ENCODE measurements at regions not wholly inside any gene's neighbourhood (a gene's known extent, or its start where the extent isn't known, plus 50 kb on each side); places are given as distances from the start of the nearest gene placed in this dataset.
"Not testable (repeated sequence)": the region's sequence is repeated elsewhere in the genome, so short reads cannot be mapped to it uniquely, and the experiment has no call there.

DNA sequence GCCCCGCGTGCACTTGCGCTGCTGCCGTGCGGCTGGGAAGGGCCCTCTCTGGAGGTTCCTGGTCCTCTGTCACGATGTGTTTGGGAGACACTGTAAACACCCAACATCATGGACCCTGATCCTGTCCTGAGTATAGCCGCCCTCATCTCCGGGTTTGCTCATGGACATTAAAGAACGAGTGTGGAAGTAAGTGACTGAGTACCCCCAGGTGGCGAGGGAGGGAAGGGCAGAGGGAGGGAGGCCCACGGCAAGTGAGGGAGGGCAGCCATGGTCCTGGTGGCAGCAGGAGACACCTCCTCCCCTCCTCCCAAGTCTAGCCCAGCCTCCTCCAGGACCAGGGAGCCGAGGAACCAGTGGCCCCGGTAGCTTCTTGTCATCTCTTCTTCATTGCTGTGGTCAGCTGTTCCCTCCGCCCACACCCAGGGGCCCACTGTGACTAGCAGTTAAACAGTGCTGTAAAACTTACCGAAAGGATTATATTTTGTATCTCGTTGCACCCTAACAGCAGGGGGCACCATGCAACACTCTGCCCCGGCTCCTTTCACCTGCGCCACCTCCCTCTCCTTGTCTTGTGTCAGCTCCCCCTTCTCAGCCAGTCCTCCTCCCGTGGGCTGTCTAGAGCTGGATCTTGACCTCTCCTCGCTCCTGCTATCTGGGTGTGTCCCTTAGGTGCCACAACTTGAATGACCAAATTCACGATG, 566.5 kb upstream of the B3GAT1 start:
- DNase-seq (ENCODE audit: low read depth): no peak

DNA sequence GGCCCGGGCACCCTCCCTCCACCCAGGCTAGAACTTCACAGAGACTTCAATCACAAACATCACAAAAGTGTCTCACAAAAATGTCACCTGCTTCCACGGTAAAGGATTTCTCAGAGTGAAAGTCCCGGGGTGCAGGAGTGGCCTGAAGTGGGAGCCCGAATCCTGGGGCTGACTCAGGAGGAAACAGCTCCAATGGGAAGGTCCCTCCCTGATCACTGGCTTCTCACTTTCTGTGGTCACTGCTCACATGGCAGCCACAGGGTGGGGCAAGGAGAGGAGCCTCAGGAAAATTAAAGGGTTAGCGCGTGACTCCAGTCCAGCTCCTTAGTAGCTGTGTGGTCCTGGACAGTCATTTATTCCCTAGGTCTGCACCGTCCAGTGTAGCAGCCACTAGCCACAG, 564.5 kb upstream of the B3GAT1 start:
- no peak for DNase-seq (ENCODE audit: low read depth)

DNA sequence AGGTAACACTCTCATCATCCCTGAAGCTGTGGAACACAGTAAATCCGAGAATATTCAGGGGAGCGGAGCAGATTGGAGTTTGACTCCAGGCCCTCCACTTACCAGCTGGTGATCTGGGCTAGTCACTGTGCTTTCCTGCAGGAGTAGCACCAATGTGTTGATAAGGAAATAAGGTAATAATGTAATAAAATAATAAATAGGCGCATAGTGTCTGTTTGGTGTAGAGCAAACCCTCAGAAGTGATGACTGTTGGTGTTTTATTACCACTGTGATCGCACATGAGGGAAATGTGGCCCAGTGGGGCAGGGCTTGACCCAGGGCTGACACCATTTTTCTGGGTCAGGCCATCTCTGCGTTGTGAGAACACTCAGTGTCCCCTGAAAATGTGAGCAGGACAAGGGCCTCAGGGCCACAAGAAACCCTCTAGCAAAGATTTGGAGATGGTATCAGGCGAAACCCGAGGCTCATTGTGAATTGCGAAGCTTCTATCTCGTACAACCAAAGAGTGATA, 563.9 kb upstream of the B3GAT1 start:
- no peak for DNase-seq (ENCODE audit: low read depth)

DNA sequence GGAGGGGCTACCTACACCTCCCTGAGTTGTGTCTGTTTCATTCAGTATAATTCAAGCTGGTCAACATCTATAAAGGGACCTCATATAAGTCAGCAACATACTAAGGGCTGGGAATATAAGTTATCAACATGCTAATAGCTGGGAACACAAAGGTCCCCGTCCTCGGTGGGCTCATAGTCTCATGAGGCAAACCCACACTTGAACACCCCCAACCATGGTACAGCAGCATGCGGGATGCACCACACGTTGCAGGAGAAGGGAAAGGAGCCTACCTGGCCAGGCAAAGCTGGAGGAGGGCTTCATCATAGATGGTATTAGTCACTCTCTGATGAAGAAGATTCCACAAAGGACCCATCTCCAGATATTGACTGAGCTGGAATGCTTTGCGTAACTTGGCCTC, 561.8 kb upstream of the B3GAT1 start:
- no peak for DNase-seq (ENCODE audit: low read depth)

DNA sequence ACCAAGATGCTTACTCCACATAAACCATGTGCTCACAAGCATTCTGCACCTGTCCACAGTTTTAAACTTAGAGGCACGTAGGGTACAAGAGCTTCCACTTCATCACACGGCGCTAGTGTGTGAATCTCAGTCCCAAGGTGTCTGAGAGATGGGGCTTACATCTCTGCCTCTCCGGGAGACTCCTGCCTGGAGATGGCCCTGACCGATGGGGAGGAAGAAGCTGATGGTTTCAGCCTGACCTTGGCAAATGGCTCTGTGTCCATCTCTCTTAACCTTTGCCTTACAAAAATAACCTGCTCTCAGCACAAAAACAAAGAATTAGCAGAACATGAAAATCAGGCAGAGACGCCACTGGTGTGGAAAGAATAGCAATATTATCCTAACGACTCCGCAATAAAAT, 559.3 kb upstream of the B3GAT1 start:
- DNase-seq (ENCODE audit: low read depth): no peak

DNA sequence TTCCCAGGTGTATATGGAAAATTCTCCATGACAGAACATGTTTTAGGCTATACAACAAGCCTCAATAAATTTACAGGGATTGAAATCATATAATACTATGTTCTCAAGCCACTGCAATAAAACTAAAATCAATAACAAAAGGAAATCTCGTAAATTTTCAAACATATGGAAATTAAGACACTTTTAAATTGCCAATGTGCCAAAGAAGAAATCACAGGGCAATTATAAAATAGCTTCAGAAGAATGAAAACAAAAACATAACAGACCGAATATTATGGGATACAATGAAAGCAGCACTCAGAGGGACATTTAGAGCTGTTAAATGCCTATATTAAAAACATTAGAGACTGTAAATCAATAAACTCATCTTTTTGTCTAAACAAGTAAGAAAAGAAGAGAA, 555.7 kb upstream of the B3GAT1 start:
- DNase-seq (ENCODE audit: low read depth): no peak

DNA sequence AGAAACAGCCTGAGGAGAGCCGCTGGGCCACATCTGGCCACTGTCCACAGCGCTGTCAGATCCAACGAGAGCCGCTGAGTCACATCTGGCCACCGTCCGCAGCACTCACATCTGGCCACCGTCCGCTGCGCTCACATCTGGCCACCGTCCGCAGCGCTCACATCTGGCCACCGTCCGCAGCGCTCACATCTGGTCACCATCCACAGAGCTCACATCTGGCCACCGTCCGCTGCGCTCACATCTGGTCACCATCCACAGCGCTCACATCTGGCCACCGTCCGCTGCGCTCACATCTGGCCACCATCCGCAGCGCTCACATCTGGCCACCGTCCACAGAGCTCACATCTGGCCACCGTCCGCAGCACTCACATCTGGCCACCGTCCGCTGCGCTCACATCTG, 549.3 kb upstream of the B3GAT1 start:
- DNase-seq (ENCODE audit: low read depth): not testable (repeated sequence)

DNA sequence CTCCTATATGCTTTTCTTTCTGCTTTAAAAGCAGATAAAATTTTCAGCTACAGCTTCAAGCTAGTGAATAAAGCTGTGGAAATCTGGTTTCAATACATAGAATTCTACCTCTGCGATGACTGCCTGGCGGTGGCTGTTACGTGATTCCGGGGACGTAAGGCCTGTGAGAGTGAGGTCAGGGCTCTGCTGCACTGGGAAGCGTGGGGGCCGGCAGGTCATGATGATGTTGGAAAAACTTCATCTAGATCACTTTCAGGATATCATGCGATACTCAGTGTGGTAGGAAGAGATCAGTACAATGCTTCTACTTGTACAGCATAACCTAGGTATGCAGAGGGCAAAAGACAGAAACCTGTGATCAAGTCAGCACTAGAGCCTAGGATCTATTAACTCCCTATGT, 546.8 kb upstream of the B3GAT1 start:
- no peak for DNase-seq (ENCODE audit: low read depth)

DNA sequence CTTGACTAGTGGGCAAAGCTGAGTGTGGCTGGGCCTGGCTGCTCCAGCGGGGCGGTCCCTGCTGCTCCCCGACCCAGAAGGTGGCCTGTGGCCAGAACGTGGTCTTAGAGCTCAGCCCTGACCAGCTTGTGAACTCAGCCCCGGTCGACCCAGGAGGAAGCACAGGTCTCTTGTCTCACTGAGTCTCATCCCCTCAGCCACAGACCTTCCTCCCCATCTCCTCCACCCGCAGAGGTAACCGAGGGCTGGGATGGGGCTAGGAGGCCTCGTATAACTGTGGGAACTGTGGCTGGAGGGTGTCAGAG, 546.2 kb upstream of the B3GAT1 start:
- no peak for DNase-seq (ENCODE audit: low read depth)

DNA sequence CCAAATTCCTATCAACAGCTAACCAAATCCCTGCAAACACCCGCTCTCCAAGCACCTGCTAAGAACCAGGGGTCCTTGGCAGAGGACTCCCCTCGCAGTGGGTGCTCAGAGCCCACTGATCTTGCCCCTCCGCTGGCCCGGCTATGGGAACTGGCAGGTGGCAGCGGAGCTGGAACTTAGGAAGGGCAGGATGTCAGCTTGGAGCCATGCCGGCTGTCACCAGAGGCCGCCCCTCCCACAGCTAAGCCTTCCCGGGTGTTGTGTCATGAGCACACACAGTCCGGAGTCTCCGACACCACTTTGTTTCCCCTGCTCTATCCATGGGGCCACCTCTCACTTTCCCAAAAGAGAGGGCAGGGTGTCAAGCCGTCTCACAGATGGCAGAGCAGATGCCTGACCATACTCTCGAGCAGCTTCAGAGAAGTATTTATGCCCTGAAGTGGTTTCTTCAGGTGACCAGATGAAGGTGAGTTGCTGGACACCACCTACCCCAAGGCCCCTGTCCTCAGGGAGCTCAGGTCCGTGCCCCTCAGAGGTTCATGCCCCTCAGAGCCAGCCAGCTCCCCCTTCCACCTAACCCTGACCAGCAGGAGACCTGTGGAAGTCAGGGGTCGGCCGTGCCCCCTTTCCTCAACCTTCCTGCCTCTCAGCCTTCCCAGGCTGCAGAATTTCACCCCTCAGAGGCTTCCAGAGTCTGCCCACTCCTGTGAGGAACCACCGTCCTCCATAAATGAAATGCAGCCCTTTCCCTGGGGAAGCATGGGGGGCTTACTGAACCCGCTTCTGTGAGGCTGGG, 545.7 kb upstream of the B3GAT1 start:
- DNase-seq (ENCODE audit: low read depth): no peak

DNA sequence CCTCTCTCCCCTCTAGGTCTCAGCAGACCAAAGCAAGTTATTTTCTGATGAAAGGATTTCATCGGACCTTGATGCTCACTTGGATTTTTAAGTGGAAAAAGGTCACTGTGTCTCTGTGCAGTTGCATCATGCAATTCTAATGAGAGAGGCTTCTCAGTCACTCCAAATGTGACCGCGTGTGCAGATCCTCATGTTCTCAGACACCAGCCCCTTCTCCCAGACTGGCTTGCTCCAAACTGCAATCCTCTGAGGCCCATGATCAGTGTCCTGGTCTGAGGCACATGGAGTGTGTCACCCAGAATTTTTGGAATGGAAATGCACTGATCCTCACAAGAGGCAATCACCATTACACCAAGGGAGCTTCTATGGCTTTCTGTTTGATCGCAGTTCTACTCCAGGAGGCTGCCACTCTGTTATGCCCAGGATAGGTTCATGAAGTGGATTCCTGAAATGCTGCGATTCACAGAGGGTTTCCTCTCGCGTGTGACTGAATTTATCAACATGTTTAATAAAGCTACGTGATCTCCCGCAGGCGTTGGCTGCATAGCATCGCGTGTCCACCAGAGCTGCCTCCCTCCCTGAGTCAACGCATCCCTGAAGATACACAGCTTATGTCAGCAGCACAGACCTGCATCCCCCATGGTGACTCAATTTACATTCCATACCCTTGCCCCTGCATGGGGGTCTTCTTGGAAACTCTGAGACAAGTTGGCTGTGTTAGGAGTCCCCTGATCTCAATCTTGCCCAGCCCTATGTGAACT, 544.6 kb upstream of the B3GAT1 start:
- DNase-seq (ENCODE audit: low read depth): no peak

DNA sequence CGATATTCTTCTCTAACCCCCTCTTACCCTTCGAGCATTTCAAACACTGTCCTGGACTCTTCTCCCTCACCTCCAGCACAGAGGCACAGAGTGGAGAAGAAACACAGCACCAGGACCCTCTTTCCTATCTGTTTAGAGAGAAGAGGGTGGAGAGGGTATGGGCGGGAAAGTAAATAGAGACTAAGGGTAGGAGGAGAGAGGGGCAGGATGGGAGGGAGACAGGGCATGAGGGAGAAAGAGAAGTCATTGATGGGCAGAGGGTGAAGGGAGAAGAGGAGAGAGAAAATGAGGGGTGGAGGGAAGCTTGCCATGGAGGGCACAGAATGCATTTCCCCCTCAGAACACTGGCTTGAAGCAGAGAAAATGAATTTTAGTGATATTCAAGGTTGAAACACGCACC, 543.9 kb upstream of the B3GAT1 start:
- DNase-seq (ENCODE audit: low read depth): not testable (repeated sequence)

DNA sequence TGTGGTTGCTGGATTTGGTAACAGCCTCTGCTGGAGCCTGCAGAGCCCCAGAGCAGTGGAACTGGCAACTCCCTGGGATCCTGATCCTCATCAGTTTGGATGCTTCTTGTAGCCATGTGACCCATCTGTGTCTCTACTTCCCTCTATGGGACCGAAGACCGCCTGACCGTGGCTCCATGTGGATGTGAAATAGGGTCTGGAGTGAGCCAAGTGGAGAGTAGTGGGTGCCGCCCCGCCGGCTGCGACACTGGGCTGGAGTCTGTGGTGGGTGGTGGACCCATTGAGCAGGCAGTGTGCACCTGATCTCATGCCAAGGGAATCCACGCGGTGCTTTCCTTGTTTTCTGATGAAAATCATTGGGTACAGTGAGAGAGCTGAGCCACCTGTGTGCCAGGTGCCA, 543.2 kb upstream of the B3GAT1 start:
- DNase-seq (ENCODE audit: low read depth): no peak

DNA sequence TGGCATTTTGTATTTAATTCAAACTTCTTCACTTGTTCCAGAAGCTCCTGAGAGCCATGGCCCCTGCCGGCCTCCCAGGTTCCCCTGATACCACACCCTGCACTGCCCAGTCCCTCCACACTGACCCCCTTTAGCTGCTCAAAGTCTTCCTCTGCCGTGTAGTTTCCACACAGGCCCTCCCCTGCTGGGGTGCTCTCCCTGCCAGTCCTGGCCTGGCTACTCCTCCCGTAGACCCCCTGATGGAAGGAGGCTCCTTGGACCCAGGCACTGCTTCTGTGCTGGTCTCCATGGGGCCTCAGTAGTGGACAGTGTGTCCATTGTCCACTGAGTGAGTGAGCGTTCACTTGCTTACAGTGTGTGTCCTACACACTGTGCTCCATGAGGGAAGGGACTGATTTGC, 542.4 kb upstream of the B3GAT1 start:
- not testable (repeated sequence) for DNase-seq (ENCODE audit: low read depth)

DNA sequence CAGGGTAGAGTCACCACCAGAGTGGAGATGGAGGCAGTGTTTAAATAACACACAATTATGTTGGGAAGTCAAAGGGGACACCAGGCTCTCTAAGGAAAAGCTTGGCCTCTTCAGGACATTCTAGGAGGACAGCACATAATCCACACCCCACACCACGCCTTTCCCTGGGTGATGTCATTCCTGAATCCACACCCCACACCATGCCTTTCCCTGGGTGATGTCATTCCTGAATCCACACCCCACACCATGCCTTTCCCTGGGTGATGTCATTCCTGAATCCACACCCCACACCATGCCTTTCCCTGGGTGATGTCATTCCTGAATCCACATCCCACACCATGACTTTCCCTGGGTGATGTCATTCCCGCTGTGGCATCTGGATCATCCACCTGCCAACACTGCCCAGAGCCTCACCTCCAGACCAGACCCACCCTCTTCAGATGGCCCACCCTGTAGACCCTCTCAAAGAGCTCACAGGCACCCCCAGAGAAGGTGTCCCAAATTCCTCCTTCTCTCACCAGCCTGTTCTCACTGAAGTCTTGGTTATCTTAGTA, 541.5 kb upstream of the B3GAT1 start:
- not testable (repeated sequence) for DNase-seq (ENCODE audit: low read depth)

DNA sequence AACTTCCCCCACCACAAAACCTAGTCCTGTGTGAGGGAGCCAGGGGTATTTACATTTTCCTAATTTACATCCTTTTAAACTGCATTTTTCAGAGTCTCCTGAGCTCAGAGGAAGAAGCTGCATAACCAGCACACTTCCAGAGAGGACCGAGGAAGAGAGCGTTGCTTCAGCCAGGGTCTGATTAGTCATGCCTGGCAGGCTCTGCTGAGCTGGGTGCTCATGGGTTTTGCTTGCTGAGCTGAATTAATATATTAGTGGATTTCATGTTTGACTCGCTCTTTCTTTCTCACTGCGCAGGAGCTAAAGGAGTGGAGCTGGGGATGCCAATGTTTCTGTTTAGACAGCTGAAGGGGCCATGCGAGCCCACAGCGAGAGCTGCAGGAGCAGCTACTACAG, 539.3 kb upstream of the B3GAT1 start:
- DNase-seq (ENCODE audit: low read depth): no peak

DNA sequence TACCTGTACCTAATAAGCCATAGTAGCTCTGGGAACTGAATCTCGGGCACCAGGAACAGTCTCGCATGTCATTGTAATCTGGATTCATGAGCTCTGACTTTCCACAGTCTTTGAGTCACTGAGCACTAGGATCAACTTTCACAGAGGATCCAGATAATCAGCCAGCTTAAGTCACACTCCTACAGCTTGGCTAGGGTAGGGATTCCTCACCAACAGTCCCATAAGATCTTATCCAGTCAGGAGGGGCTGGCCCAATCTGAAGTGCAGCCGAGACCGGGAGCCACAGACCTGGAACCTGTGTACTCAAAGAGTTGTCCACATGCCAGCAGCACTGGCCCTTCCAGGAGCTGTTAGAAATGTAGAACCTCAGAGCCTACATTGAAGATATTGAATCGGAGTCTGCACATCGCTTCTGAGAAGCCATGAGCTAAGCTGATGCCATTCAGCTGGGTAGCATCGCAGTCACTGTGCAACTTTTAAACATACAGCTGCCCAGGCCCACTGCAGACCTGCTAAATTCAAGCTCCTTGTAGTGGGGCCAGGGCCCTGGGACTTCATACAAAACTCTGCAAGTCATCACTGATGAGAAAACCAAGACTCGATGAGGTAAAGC, 538.8 kb upstream of the B3GAT1 start:
- DNase-seq (ENCODE audit: low read depth): no peak

DNA sequence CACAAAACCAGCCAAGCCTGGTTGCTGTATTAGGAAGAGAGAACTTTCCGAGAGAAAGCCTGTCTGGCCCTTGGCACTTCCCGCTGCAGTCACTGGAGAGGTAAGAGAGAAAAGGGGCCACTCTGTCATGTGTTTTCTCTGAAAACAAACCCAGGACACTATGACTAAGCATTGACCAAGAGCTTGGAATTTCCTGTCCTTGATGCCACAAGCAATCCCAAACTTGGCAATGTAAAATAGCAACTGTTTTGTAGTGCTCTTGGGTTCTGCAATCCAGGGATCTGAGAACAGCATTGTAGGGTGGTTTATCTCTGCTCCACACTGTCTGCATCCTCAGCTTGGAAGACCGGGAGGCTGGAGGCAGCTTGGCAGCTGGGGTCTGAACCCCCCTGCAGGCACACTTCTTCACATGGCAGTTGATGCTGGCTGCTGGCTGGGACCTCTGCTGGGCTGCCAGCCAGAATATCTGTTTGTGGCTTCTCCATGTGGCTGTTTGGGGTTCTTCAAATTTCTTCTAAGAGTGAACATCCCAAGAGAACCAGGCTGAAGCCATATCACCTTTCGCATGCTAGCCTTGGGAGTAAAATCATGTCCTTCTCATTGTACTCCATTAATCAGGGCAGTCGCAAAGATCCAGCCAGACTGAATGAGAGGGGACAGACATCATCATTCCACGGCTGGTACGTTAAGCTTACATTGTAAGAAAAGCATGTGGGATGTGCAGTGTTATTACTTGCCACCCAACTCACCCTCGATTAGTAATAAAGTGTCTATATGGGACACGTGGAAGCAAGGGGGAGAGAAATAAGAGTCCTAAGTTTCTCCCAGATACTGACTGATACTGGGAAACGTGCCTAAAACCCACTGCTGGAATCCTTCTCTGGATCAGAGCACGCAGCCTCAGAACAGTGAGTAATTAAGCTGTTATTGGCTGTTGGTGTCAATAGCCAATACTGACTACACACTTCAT, 537.4 kb upstream of the B3GAT1 start:
- DNase-seq (ENCODE audit: low read depth): peak; percentile 1

DNA sequence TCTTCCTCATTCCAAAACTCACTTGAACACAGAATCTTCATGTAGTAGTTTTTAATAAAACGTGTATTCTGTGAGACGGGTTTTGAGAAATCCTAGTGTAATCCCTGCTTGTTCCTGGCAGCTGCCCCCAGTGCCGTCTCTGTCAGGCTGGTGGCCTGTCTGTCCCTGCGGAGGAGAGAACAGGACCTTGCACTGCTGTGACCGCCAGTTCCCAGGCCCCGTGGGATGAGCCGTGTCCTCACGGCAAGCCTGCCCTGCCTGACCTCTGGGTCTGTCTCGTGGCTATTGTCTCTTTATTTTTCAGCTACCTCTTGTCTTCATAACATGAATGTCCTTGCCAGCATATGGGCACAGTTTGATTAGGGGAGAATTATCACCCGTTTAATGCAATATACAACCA, 535.5 kb upstream of the B3GAT1 start:
- DNase-seq (ENCODE audit: low read depth): no peak

DNA sequence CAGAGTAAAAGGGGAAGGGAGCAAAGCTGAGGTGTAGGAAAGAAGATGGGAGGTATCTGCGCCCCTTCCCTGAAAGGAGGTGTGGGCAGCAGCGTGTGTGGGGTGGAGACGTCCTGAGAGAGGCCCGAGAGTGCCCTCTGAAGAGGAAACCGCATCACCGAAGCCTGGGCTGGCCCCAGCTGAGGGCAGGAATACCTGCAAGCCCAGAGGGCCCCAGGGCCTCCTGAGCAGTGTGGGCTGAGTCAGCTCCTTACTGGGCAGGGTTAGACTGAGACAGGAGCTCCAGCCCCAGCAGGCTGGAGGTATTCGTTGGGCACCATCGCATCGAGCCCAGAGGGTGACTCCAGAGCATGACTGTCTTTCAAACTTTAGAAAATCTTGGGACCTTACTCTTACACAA, 534.0 kb upstream of the B3GAT1 start:
- DNase-seq (ENCODE audit: low read depth): no peak

DNA sequence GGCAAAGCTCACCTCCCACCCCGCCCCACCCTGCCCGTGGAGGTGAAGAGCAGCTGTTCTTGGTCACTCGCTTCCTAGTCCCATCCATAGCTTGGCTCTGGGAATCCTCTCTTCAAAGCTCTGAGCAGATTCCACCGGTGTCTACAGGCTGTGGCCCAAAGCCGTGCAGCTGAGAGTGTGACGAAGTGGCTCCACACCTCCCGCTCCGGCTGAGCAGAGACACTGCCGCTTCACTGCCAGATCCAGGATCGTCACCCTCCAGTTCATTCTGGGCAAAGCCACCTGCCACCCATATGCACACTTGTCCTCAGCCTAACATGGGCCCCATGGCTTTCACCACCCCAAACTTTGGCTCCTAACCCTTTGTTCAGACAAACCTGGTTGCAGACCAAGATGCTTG, 532.9 kb upstream of the B3GAT1 start:
- DNase-seq (ENCODE audit: low read depth): no peak
